IMR-90 (cell line): ENCODE measurements at regions not wholly inside any gene's neighbourhood (a gene's known extent, or its start where the extent isn't known, plus 50 kb on each side); places are given as distances from the start of the nearest gene placed in this dataset.

Experiments used
- ATAC-seq: fragments of 200-7000 bp; cut with Tn5 transposase; 2 replicates; pipeline ENCODE4 v1.9.1; 2020; ENCODE audit warnings: low read depth, mild to moderate bottlenecking, moderate library complexity
- BruUV-seq: library from RNA; stranded (reverse); fragments of 400-500 nt; replicated peaks from 2 replicates; lab custom pipeline; 2021; lab: Mats Ljungman, UMichigan
- CTCF ChIA-PET: fragments of 300-600 bp; formaldehyde crosslinking; extraction: SDS; loops from one replicate; lab custom pipeline; 2021; ENCODE audit warnings: antibody characterized with exemption; lab: Yijun Ruan, JAX
- POLR2A ChIA-PET: fragments of 300-600 bp; sonication (Branson Sonifier 250); formaldehyde crosslinking; loops from one replicate; lab custom pipeline; 2022; ENCODE audit warnings: antibody characterized with exemption; ENCODE audit not compliant: unreplicated experiment; lab: Charles Lee
- DNase-seq: peaks from one replicate; pipeline ENCODE4 v3.0.0; 2013
- H2AFZ ChIP-seq: replicated peaks from 2 replicates; pipeline ENCODE3; 2013; ENCODE audit warnings: low read length, mild to moderate bottlenecking; ENCODE audit not compliant: poor library complexity
- H2AK5ac ChIP-seq: 2 replicates; pipeline ENCODE4 v1.6.1; 2013; ENCODE audit warnings: low read depth, low read length, inconsistent platforms
- H2AK9ac ChIP-seq: replicated peaks from 2 replicates; pipeline ENCODE3; 2013; ENCODE audit warnings: mild to moderate bottlenecking, low read depth, low read length, moderate library complexity; ENCODE audit not compliant: poor library complexity
- H2BK120ac ChIP-seq: 2 replicates; pipeline ENCODE4 v1.6.1; 2013; ENCODE audit warnings: low read depth, low read length, inconsistent platforms
- H2BK15ac ChIP-seq: 3 replicates; pipeline ENCODE4 v1.6.1; 2013; ENCODE audit warnings: low read depth, low read length, inconsistent platforms
- H2BK20ac ChIP-seq: 2 replicates; pipeline ENCODE4 v1.6.1; 2013; ENCODE audit warnings: low read depth, mild to moderate bottlenecking, inconsistent platforms, low read length, moderate library complexity
- H2BK5ac ChIP-seq: 2 replicates; pipeline ENCODE4 v1.6.1; 2013; ENCODE audit warnings: mild to moderate bottlenecking, low read depth, low read length, inconsistent platforms; ENCODE audit not compliant: poor library complexity, severe bottlenecking
- H3K14ac ChIP-seq: replicated peaks from 2 replicates; pipeline ENCODE4 v1.6.1; 2013; ENCODE audit warnings: low read depth, low read length, inconsistent platforms
- H3K18ac ChIP-seq: 2 replicates; pipeline ENCODE4 v1.6.1; 2013; ENCODE audit warnings: low read depth, low read length, control low read depth
- H3K23ac ChIP-seq: 2 replicates; pipeline ENCODE4 v1.6.1; 2013; ENCODE audit warnings: low read depth, low read length, inconsistent platforms
- H3K27ac ChIP-seq: 2 replicates; pipeline ENCODE4 v1.5.1; 2013; ENCODE audit warnings: mild to moderate bottlenecking, control low read depth, low read length; ENCODE audit not compliant: insufficient read depth
- H3K27me3 ChIP-seq: 2 replicates; pipeline ENCODE4 v1.6.1; 2013; ENCODE audit warnings: low read length; ENCODE audit not compliant: control insufficient read depth, insufficient read depth
- H3K36me3 ChIP-seq: 2 replicates; pipeline ENCODE4 v1.6.1; 2013; ENCODE audit warnings: low read length, mixed read lengths; ENCODE audit not compliant: control insufficient read depth, insufficient read depth
- H3K4ac ChIP-seq: 2 replicates; pipeline ENCODE4 v1.6.1; 2013; ENCODE audit warnings: low read depth, low read length, inconsistent platforms
- H3K4me1 ChIP-seq: 2 replicates; pipeline ENCODE4 v1.6.1; 2013; ENCODE audit warnings: low read length, mixed read lengths; ENCODE audit not compliant: control insufficient read depth, insufficient read depth
- H3K4me2 ChIP-seq: 2 replicates; pipeline ENCODE4 v1.6.1; 2013; ENCODE audit warnings: low read depth, mild to moderate bottlenecking, control low read depth, low read length, moderate library complexity
- H3K4me3 ChIP-seq: 2 replicates; pipeline ENCODE4 v1.5.1; 2013; ENCODE audit warnings: low read depth, mild to moderate bottlenecking, control low read depth, low read length, moderate library complexity; ENCODE audit not compliant: insufficient read depth
- H3K56ac ChIP-seq: 2 replicates; pipeline ENCODE4 v1.6.1; 2013; ENCODE audit warnings: low read length, inconsistent platforms; ENCODE audit not compliant: insufficient read depth; ENCODE audit errors: extremely low read depth
- H3K79me1 ChIP-seq, 2 experiments: 2 replicates each; pipeline ENCODE4 v1.6.1; 2013; ENCODE audit warnings: low read length in 2 of 2, inconsistent platforms in 1 of 2, low read depth in 1 of 2
- H3K9ac ChIP-seq: 2 replicates; pipeline ENCODE4 v1.6.1; 2013; ENCODE audit warnings: low read depth, low read length, control low read depth
- H3K9me1 ChIP-seq: 2 replicates; pipeline ENCODE4 v1.6.1; 2013; ENCODE audit warnings: low read length, inconsistent platforms; ENCODE audit not compliant: insufficient read depth
- H3K9me3 ChIP-seq: 2 replicates; pipeline ENCODE4 v1.6.1; 2013; ENCODE audit warnings: low read length; ENCODE audit not compliant: control insufficient read depth, insufficient read depth
- H4K20me1 ChIP-seq: 2 replicates; pipeline ENCODE4 v1.6.1; 2013; ENCODE audit warnings: low read length, inconsistent platforms; ENCODE audit not compliant: insufficient read depth
- H4K5ac ChIP-seq: 2 replicates; pipeline ENCODE4 v1.6.1; 2013; ENCODE audit warnings: mild to moderate bottlenecking, low read depth, low read length, control low read depth
- H4K8ac ChIP-seq, 2 experiments: 2 replicates each; pipeline ENCODE4 v1.6.1; 2013; ENCODE audit warnings: low read depth in 2 of 2, low read length in 2 of 2, control low read depth in 1 of 2, inconsistent platforms in 1 of 2
- H4K91ac ChIP-seq: 2 replicates; pipeline ENCODE4 v1.6.1; 2013; ENCODE audit warnings: low read depth, low read length, inconsistent platforms; ENCODE audit not compliant: insufficient read depth
- BHLHE40 ChIP-seq: fragments of 150-350 bp; IDR thresholded peaks from 2 replicates; pipeline ENCODE4 v1.6.1; 2016; ENCODE audit warnings: mild to moderate bottlenecking, low read depth, low read length
- CEBPB ChIP-seq: IDR thresholded peaks from 2 replicates; pipeline ENCODE4 v1.6.1; 2012; ENCODE audit warnings: low read depth, low read length, improper control_type of control experiment
- CHD1 ChIP-seq: IDR thresholded peaks from 2 replicates; pipeline ENCODE4 v1.6.1; 2012; ENCODE audit warnings: low read depth, low read length, improper control_type of control experiment
- FOS ChIP-seq: fragments of 150-350 bp; IDR thresholded peaks from 2 replicates; pipeline ENCODE4 v1.6.1; 2016; ENCODE audit warnings: low read depth, low read length
- MAFK ChIP-seq: IDR thresholded peaks from 2 replicates; pipeline ENCODE4 v1.6.1; 2012; ENCODE audit warnings: low read depth, low read length, improper control_type of control experiment
- MAZ ChIP-seq: IDR thresholded peaks from 2 replicates; pipeline ENCODE4 v1.6.1; 2012; ENCODE audit warnings: low read depth, mild to moderate bottlenecking, low read length, improper control_type of control experiment, moderate library complexity, borderline replicate concordance
- MXI1 ChIP-seq: IDR thresholded peaks from 2 replicates; pipeline ENCODE4 v1.6.1; 2012; ENCODE audit warnings: low read depth, mild to moderate bottlenecking, low read length, moderate library complexity, borderline replicate concordance
- NFE2L2 ChIP-seq: fragments of 150-350 bp; IDR thresholded peaks from 2 replicates; pipeline ENCODE4 v1.6.1; 2016; ENCODE audit warnings: low read depth, mild to moderate bottlenecking, low read length
- POLR2A ChIP-seq: IDR thresholded peaks from 2 replicates; pipeline ENCODE4 v1.6.1; 2012; ENCODE audit warnings: mild to moderate bottlenecking, low read depth, low read length
- RAD21 ChIP-seq: IDR thresholded peaks from 2 replicates; pipeline ENCODE4 v1.6.1; 2012; ENCODE audit warnings: low read length, improper control_type of control experiment
- RCOR1 ChIP-seq: IDR thresholded peaks from 2 replicates; pipeline ENCODE4 v1.6.1; 2012; ENCODE audit warnings: mild to moderate bottlenecking, low read length, improper control_type of control experiment; ENCODE audit not compliant: insufficient replicate concordance
- RFX5 ChIP-seq: IDR thresholded peaks from 2 replicates; pipeline ENCODE4 v1.8.0; 2012; ENCODE audit warnings: low read depth, mild to moderate bottlenecking, low read length, moderate library complexity
- SMC3 ChIP-seq: fragments of 150-350 bp; IDR thresholded peaks from 2 replicates; pipeline ENCODE4 v1.6.1; 2016; ENCODE audit warnings: low read depth, mild to moderate bottlenecking, antibody characterized with exemption, low read length, moderate library complexity
- WGBS, 2 experiments: methylation state at CpG; one replicate each; pipeline versions ENCODE4 v1.1.5 to v1.1.7; 2013; ENCODE audit warnings: missing lambda C conversion rate in 2 of 2; ENCODE audit not compliant: insufficient read length in 1 of 2; ENCODE audit errors: extremely low coverage in 2 of 2; 5-methylcytosine and 5-hydroxymethylcytosine counted together
- dilution Hi-C: fragments of 300-500 bp; cut with HindIII; formaldehyde crosslinking; loops from one replicate; pipeline ENCODE4 v1.14.3; 2018; ENCODE audit warnings: low sequenced_read_pairs; ENCODE audit not compliant: unreplicated experiment
- in situ Hi-C: fragments of 300-500 bp; cut with MboI; formaldehyde crosslinking; loops from 3 replicates; pipeline ENCODE4 v1.14.3; 2019; ENCODE audit warnings: low sequenced_read_pairs, inconsistent platforms, mixed read lengths
- intact Hi-C: fragments of 100-400 bp; cut with micrococcal nuclease; formaldehyde crosslinking; loops from 2 replicates; pipeline ENCODE4 v1.10.0; 2022
- TF ChIP-seq, protein P1 (sequence below): conservative IDR thresholded peaks from 2 replicates; pipeline ENCODE4 v1.5.1; 2012; ENCODE audit warnings: mild to moderate bottlenecking, low read depth, low read length, improper control_type of control experiment
- TF ChIP-seq, protein P2 (sequence below): fragments of 150-350 bp; IDR thresholded peaks from 2 replicates; pipeline ENCODE4 v1.6.1; 2016; ENCODE audit warnings: low read depth, mild to moderate bottlenecking, low read length, moderate library complexity, borderline replicate concordance
- TF ChIP-seq, protein P3 (sequence below): fragments of 150-350 bp; IDR thresholded peaks from 2 replicates; pipeline ENCODE4 v1.6.1; 2017; ENCODE audit warnings: mild to moderate bottlenecking, antibody characterized with exemption, low read length, low read depth

DNA sequence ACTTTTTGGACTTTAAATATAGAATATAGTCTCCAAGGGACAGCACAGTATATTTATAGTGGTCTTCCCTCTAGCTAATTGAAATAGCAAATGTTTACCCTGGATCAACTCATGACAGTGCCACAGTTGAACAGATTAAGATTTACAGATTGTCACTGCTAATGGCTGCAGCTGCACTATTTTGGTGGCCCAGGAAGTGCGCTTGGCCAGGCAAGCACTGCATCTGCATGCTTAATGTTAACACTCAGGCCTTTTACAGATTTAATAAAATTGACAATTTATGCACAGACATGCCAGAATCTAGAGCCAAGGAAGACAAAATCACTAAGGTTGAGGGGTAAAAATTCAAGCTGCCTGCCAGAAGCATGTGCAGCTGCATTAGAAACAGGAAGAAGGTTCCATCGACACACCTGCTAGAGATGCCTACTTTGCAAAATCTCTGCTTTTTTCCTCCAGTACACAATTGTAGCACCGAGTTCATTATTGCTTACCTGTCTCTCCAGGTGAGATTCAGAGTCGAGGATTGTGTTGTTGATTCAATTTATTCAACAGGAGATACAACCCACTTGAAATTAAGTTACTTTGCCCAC lies 1042.3 kb upstream of the NRXN1 start:
- H2BK20ac ChIP-seq = no peak overlapping the region
- ChIA-PET CTCF (no interaction called here), POLR2A (no interaction called here)
- dilution Hi-C loops (no loop called here), intact Hi-C loops (no loop called here), in situ Hi-C loops (no loop called here)
- ATAC-seq = no peak
- TF ChIP-seq CEBPB (no peak), NFE2L2 (no peak), RFX5 (no peak), MAFK (no peak), MXI1 (no peak), FOS (no peak), RCOR1 (no peak), MAZ (no peak), BHLHE40 (no peak), CHD1 (no peak), SMC3 (no peak), POLR2A (no peak), RAD21 (no peak)
- TF ChIP-seq, protein P1, sequence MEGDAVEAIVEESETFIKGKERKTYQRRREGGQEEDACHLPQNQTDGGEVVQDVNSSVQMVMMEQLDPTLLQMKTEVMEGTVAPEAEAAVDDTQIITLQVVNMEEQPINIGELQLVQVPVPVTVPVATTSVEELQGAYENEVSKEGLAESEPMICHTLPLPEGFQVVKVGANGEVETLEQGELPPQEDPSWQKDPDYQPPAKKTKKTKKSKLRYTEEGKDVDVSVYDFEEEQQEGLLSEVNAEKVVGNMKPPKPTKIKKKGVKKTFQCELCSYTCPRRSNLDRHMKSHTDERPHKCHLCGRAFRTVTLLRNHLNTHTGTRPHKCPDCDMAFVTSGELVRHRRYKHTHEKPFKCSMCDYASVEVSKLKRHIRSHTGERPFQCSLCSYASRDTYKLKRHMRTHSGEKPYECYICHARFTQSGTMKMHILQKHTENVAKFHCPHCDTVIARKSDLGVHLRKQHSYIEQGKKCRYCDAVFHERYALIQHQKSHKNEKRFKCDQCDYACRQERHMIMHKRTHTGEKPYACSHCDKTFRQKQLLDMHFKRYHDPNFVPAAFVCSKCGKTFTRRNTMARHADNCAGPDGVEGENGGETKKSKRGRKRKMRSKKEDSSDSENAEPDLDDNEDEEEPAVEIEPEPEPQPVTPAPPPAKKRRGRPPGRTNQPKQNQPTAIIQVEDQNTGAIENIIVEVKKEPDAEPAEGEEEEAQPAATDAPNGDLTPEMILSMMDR = no peak
- TF ChIP-seq, protein P2, sequence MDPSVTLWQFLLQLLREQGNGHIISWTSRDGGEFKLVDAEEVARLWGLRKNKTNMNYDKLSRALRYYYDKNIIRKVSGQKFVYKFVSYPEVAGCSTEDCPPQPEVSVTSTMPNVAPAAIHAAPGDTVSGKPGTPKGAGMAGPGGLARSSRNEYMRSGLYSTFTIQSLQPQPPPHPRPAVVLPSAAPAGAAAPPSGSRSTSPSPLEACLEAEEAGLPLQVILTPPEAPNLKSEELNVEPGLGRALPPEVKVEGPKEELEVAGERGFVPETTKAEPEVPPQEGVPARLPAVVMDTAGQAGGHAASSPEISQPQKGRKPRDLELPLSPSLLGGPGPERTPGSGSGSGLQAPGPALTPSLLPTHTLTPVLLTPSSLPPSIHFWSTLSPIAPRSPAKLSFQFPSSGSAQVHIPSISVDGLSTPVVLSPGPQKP = no peak
- TF ChIP-seq, protein P3, sequence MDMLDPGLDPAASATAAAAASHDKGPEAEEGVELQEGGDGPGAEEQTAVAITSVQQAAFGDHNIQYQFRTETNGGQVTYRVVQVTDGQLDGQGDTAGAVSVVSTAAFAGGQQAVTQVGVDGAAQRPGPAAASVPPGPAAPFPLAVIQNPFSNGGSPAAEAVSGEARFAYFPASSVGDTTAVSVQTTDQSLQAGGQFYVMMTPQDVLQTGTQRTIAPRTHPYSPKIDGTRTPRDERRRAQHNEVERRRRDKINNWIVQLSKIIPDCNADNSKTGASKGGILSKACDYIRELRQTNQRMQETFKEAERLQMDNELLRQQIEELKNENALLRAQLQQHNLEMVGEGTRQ = no peak
- no peak overlapping the region for H3K27ac ChIP-seq
- H3K9me3 ChIP-seq = no peaks in the 10 kb centered on the region
- H2AK5ac ChIP-seq = no peak overlapping the region
- H3K14ac ChIP-seq = no peak overlapping the region
- H3K4me2 ChIP-seq = no peak overlapping the region
- no peak overlapping the region for H3K9ac ChIP-seq
- H3K9me1 ChIP-seq = no peaks in the 10 kb centered on the region
- no peak overlapping the region for H3K56ac ChIP-seq
- no peak overlapping the region for H4K91ac ChIP-seq
- H2BK120ac ChIP-seq = no peak overlapping the region
- H4K20me1 ChIP-seq = no peaks in the 10 kb centered on the region
- H2AFZ ChIP-seq = no peak overlapping the region
- no peaks in the 10 kb centered on the region for H3K36me3 ChIP-seq
- no peak overlapping the region for H4K8ac ChIP-seq
- H3K4me1 ChIP-seq = no peaks in the 10 kb centered on the region
- no peak overlapping the region for H3K4ac ChIP-seq
- H3K4me3 ChIP-seq = no peak overlapping the region
- no TSS peak for BruUV-seq
- no peak overlapping the region for H4K5ac ChIP-seq
- H3K18ac ChIP-seq = no peak overlapping the region
- 100% methylated on average over 1 of the region's 4 CpGs; no CpG with 5 or more reads in 1 of the 2 experiments for WGBS, 2 experiments
- no peak for DNase-seq
- H2AK9ac ChIP-seq = no peak overlapping the region
- H2BK5ac ChIP-seq = no peak overlapping the region
- H3K23ac ChIP-seq = no peak overlapping the region
- H2BK15ac ChIP-seq = no peak overlapping the region
- no peaks in the 10 kb centered on the region for H3K27me3 ChIP-seq
- H3K79me1 ChIP-seq = no peaks in the 10 kb centered on the region
